ENCODE measurements at regions not wholly inside any gene's neighbourhood (a gene's known extent, or its start where the extent isn't known, plus 50 kb on each side); places are given as distances from the start of the nearest gene placed in this dataset.
A peak's percentile ranks its signal among the peaks of the same experiment; 100 is the strongest.

DNA sequence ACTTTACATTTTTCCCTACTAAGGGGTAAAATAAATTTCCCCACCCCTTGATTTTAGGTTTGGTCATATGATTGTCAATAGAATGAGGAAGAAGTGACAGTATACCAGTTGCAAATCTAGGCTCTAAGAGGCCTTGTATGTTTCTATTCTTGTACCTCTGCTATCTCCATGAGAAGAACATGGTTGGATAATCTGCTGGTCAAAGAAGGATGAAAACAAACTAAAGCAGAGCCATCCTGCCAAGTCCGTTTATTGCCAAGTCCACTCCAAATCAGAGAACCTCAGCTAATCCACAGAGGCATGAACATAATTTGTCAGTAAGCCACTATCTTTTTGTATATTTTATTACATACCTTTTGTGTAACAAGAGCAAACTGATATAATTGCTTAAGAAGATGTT is 98.0 kb downstream of the CRPPA start:
- no peak for DNase-seq (ENCODE audit: low read depth in 4 of 4, low spot score in 2 of 4)

DNA sequence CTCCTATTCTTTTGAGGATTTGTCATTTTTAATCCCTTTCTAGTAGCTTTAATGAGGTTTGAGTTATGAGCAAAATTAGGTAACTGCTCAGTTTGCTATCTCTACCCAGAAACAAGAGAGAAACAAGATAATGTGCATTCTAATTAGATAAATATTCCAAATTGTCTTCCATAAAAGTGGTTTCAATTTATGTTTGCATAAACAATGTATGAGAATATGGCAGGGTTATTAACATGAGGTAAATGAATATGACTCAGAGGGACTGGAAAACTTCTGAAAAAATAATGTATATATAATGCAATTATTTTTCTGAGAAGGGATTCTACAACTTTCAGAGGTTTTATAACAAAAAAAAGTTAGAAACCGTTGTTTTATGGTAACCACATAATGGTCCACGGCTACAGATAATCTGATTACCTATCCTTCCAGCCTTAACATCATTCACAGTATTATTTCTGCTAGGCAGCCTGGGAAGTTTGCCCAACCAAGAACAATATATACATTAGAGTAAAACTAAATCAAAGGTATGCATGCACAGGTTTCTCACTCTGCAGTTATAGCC is 101.2 kb downstream of the CRPPA start:
- DNase-seq (ENCODE audit: low read depth in 4 of 4, low spot score in 2 of 4): no peak

DNA sequence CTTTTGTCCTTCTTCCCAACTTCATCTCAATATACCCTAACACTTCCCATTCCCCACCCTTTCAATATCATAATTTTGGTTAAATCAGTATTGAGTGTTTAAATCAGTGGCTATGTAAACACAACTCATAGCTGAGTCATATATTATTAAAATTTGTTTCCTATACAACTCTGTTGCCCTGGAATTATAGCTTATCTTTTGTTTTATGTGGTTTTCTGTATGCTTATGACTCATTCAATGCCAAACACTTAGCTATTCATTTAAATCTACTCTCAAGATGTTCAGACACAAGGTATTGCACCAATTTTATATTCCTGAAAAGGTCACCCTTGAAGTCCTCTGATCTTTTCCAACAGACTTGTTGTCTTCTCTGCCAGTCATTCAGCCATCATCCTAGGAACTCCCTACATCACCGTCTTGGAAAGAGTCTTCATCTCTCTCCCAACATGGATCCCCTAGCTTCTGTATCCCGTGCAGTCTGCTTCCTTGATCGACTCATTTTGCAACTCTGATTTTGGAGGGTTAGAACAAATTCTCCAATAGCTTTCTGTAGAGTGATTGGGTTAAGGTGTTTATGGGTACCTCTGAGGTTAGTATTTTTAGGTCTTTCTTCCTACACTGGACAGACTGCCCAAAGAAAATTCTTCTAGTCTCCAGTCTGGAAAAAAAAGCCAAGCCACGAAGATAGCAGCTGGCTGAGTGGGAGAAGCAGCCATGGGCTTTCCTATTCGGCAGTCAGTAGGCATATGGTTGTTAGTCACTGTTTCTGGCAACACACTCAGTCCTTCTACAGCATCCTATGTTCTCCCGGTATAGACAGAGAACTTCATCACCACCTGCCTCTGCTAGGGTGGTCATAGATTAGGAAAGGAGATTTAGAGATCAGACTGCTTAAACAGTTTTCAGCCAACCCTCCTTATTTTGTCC is 102.1 kb downstream of the CRPPA start:
- DNase-seq (ENCODE audit: low read depth in 4 of 4, low spot score in 2 of 4): no peak

DNA sequence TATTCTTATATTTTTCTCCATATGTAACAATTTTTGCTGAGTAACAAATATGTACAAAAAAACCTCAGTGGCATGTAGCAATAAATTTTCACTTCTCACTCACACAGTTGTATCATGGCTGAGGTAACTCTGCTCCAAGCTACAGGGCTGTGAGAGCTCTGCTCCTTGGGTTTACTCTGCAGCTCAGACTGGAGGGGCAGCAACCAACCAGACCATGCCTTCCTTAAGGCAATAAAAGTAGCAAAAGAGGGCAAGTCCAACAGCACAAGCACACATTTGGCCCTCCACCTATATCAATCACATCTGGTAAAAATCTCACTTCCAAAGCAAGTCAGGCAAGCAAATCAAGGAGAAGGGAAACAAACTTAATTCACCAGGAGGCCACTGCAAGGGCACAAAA is 102.9 kb downstream of the CRPPA start:
- DNase-seq (ENCODE audit: low read depth in 4 of 4, low spot score in 2 of 4): no peak

DNA sequence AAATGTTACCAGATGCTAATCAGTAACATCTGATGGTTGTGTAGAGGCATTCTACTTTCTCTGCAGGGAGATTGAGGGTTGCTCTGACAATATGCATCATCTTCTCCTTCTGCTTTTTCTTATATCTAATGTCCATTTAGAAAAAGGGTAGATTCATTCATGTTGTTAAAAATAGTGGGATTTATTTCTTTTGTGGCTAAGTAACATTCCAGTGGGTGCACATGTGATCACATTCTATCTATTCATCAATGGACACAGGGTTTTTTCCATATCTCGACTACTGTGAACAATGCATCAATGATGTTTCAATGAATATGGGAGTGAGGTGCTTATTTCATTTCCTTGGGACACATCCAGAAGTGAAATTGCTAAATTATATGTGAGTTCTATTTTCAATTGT is 103.9 kb downstream of the CRPPA start:
- DNase-seq (ENCODE audit: low read depth in 4 of 4, low spot score in 2 of 4): no peak

DNA sequence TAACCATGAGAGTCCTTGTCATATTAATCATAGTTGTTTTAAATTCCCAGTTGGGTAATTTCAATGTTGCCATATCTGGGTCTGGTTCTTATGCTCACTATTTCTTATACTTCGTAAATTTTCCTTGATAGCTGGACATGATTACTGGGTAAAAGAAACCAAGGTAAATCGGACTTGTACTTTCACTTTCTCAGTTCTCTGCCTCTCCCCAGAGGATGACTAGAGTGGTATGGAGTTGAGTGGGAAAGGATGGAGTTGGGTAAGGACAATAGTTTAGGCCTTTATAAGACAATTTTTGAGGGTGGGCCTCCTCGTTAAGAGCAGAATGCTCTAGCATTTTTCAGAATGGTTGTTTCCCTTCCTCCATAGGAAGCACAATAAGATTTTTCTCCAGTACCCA is 106.1 kb downstream of the CRPPA start:
- DNase-seq (ENCODE audit: low read depth in 4 of 4, low spot score in 2 of 4): no peak

DNA sequence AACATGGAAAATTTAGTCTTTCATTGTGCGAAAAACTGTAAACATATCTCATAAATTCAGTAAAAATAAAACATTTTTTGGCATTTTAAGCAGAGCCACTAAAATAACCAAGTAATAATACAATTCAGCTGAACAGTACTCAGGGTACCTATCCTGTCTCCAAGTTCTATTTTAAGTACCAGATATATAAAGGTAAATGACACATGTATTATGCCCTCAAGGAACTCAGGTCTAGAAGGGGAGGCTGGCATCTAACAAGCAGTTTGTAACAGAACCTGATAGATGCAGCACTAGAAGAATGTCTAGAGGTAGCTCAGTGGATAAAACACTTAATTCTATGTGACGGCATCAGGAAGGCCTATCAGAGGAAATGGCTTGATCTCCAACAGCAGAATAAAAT is 112.2 kb downstream of the CRPPA start:
- DNase-seq (ENCODE audit: low read depth in 4 of 4, low spot score in 2 of 4): no peak

DNA sequence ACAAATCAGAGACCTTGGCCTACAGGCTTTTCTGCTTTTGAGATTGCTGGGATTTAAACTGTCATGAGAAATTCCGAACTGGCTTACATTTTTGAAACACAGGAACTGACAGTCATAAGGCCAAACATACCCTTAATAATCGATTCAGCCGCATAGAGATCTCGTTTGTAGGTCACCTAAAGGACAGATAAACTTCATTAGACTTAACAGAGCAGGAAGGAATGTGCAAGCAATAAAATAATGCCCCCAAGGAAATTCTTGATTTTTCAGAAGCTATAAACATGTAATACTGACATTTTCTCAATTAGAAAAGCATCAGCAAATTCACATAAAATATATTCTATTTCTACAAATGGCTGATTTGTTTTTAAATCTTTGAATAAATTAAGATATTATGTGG is 120.0 kb downstream of the CRPPA start:
- DNase-seq (ENCODE audit: low read depth in 4 of 4, low spot score in 2 of 4): no peak

DNA sequence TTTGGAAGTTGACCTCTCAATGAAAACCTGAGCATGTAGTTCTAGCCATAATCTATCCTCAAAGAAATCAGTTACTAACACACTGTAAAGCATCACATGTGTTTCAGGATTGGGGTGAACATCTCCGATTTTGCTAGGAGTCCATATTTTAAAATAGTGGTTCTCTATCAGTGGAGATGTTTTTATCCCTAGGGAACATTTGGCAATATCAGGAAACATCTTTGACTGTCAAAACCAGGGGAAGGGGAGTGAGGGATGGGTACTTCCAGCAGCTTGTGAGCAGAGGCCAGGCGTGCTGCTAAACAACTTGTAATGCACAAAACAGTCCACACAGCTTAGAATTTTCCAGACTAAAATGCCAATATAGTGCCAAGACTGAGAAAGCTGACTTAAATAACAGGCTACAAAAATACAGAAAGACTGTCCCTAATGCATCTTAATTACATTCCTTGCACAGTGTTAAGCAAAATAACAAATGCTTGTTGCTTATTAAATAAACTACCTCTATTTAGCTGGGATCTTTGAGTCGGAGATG is 120.9 kb downstream of the CRPPA start:
- no peak for DNase-seq (ENCODE audit: low read depth in 4 of 4, low spot score in 2 of 4)

DNA sequence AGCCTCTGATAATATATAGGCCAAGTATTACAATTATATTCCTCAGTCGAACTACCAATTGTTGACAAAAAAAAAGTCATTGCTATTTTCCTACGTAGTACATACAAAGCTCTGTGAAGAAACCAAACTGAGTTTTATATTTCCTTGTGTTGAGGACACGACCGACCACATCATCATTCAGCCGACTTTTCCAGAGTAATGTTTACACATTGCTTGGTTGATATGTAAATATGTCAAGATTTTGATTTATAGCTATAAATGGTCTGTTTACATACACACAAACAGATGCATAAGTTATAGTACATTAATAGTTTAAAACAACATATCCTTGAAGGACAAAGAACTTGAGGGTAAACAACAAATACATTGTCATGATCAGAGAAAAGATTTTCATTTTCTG is 121.5 kb downstream of the CRPPA start:
- DNase-seq (ENCODE audit: low read depth in 4 of 4, low spot score in 2 of 4): no peak

DNA sequence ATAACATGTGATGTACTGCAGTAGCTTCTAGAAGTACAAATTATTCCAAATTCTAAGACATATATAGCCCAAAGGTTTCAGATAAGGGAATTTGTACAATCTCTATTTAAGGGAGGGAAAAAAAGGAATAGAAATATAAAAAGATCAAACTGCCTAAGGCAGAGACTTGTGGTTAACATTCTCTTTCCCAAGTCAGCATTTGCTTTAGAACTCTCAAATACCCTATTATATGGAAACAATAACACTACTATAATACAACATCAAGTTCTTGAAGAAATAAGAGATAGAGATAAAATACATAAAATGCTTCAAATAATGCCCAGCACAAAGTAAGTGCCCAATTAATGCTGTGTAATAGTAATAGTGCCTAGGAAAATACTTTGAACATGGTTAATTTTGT is 123.1 kb downstream of the CRPPA start:
- DNase-seq (ENCODE audit: low read depth in 4 of 4, low spot score in 2 of 4): no peak

DNA sequence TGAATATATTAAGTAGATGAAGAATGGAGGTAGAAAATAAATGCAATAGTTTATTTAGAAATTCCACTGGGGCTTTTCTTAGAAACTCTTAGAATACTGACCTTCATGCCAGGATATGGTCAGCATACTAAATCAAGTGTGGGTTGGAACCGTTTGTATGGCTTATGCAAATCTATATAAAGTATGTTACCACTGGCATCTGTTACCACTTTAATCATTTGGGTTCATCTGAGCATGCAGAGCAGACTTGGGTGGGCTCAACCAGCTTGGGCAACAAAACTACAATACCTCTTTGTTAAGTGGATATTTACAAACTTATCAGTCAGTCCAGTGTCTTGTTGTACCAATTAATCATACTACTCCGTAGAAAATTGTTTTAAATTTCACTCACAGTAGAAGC is 125.8 kb downstream of the CRPPA start:
- no peak for DNase-seq (ENCODE audit: low read depth in 4 of 4, low spot score in 2 of 4)

DNA sequence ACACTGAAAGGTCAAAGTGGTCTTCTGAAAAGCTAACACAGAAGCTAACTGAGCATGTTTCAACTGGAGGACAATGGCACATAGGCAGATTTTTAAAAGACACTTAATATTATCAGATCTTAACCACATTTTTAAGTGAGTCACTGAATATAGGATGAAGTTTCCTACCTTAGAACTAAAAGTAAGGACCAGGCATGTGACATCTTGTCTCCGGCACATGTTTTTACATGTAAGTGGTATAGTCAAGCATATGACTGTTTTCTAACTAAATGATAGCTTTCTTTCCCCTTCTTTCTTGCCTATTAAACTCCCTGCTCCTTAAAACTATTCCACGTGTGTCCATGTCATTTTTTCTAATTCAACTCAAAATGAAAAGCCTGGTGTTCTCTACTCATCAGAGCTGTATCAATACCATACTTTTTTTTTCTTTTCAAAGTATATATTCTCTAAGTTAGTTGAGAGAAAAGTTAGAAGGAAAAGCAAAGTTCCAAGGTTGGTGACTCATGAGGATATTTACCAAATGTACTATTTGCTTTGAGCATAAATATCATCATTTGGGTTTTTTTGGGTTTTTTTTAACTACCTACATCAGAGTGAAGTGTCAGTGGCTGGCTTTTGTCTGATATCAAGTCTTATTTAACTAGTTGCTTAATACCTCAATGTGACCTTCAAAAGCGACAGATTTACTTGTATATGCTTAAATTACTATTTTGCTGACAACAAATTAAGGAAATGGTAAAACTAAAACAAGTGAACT is 127.5 kb downstream of the CRPPA start:
- no peak for DNase-seq (ENCODE audit: low read depth in 4 of 4, low spot score in 2 of 4)

DNA sequence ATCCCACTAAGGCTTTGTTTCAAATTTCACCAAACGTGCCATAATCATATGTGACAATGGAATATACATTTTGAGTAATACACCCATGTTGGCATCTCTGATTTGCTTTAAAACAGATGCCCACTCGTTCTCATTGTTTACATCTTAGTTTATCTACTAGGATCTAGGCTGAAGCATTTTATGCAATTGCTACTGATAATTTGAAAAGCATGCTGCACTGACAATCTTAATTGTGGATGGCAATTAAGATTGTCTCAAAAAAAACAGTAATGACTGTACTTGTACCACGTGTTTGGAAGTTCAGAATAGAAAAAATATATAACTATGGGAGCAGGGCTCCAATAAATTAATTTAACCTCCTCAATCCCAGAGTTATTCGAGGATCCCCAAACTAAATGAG is 136.8 kb downstream of the CRPPA start:
- DNase-seq (ENCODE audit: low read depth in 4 of 4, low spot score in 2 of 4): no peak

DNA sequence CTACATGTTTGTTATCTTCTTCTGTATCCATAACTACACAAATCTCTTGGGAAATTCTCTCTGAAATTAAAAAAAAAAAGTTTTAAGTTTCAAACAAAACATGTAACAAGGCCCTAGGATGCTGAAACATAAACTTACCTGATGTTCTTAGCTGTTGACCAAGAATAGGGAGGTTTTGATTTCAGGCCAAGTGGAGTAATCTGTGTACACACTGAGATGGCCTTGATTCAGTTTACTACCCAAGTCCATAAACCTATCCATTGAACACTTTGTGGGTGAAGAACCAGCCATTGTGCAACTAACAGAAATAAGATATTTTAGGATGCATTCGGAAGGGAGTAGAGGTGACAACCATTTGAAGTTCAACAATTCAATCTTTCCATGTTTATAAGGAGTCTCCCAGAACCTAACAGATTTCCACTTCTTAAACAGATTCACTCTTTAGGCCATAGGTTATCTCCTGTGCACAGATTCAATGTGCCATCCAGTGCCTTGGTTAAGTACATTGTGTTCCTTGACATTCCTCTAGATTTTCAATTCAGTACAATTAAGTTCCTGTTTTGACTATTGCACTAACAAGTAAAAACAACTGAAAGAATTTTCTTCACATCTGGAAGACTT is 143.1 kb downstream of the CRPPA start:
- no peak for DNase-seq (ENCODE audit: low read depth in 4 of 4, low spot score in 2 of 4)

DNA sequence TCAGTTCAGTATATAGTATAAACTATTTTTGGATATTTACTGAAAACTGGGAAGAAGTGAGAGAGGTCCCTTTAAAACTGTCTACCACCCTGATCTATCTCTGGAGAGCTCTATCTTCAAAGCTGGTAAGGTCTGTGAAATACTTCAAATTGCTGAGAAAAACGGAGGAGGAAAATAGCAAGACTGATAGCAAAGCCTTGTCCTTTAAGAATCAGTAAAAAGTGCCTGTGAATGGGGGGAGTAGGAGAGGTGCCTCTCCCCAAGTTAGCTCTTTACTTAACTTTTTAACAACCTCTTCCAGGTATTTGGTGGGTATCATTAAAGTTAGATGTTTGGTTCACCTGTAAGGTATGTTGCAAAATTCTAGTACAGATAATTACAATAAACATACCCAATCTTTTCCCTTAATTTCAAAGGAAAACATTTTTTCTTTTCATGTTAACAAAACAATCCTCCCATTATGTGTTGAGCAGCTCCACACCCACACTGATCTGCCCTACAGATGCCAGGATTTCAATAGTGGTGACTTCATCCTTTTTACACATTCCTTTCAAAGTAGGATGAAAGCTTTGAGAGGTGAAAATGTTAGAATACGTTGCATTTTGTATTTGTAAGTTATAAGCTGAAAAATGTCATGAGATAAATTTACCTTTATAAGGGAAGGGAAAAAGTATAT is 149.2 kb downstream of the CRPPA start:
- DNase-seq (ENCODE audit: low read depth in 4 of 4, low spot score in 2 of 4): no peak

DNA sequence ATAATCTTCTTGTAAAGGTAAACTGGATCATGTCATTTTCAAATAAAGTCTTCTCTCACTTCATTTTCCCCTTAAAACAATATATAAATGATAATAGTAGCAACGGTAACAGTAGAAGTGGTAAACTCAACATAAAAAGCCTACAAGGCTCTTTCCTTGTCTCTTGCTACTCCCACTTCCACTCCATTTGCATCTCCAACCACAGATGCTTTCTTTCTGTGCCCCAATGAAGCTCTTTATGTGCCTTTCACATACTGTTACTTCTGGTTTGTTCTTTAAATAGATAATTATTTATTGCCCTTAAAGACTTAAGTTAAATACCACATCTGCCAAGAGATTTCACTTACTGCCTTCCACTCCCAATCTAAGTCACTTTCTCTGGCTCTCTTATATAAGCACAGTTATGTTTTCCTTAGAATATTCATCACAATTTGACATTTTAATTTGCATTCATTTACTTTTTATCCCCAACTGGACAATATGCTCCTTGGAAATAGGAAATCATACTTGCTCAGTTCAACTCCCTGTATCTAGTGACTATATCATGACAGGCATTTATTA is 149.9 kb downstream of the CRPPA start:
- DNase-seq (ENCODE audit: low read depth in 4 of 4, low spot score in 2 of 4): peak in 2 of 4 donors; percentile 10 to 23

DNA sequence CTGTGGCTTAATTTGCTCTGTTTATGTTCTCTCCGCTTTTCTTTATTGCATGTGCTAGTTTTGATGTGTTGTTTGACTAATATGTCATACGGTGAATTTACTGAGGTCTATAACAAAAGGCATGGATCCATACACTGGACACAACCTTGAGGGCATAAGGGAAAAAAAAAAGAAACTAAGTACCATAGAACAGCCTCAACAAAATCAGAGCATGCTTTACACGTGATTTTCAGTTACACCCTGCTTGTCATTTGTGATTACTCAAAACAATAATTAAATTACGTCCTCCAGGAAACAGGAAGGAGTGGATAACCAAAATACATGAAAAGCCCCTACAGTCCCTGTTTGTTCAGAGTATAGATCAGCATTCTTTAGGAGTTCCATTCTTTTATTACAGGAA is 150.5 kb downstream of the CRPPA start:
- DNase-seq (ENCODE audit: low read depth in 4 of 4, low spot score in 2 of 4): no peak

DNA sequence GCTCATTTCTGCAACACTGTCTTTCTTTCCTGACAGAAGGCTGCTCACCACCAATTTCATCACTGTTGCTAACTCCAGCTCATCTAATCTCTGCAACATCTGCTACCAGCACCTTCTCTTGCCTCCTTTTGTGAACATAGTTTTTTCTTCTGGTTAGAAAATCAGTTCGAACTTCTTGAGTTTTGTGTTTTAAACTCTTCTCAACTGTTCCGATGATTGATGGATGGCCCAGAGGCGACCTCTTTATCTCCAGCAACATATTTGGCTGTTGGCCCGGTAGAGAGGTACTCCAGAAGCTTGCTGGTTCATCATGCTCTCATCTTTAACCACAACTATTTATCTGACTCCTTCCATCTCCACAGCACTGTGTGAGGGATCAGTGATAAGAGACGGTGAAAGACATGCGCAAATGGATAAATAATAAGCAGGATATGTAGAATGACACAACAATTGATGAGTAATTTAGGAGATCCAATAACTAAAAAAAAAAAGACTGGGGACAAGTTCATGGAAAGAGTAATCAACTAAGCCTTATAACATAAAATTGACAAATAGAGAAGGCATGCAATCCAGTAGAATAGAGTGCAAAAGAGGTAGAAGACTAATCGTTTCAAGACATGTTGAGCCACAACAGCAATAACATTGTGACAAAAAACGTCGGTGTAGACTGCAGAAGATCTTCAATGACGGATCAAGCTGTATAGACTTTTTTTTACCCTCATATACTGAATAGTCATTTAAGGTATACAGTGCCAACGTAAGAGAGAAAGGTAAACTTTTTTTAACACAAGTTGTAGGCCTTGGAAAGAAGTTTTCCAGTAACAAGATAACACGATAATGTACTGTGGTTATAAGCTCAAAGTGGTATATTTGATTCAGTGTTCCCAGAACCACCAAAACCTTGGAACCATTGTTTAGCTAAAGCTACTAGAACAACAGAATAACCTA is 152.2 kb downstream of the CRPPA start:
- DNase-seq (ENCODE audit: low read depth in 4 of 4, low spot score in 2 of 4): no peak
